ENCODE measurements at regions not wholly inside any gene's neighbourhood (a gene's known extent, or its start where the extent isn't known, plus 50 kb on each side); places are given as distances from the start of the nearest gene placed in this dataset.

- CTCF ChIA-PET, result interaction anchor here (1.5 kb wide), 1 partner anchor 90 kb away, joined by 3 read pairs; no protein-coding TSS in a partner anchor
- no peak overlapping the region for H3K4me3 ChIP-seq (ENCODE audit: low read depth, low read length)
These were observed 194.4 kb downstream of the BCOR start for GRCh38 chrX:39903343-39903742.

DNA sequence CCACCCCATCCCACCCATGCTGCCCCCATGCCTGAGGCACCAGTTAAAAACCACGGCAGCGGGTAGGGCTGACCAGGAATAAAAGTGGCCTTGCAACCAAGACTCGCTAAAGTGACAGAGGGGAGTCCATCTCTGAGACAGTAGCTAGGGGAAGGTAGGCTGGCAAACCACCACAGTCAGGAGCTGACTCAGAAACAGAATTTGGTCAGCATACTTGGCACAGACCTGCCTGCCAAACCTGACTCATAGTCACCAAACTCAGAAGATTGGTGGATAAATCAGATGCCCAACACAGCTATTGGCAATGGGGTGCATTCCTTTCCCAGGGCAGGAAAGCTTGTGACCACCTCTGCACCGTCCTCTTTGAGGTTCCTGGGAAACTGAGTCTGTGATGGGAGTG lies 193.8 kb downstream of the BCOR start:
- Histone ChIP-seq H3K36me3 (ENCODE audit: control insufficient read depth in 2 of 2, insufficient read depth in 1 of 2, low read length in 2 of 2) (no peaks in the 10 kb centered on the region), H3K4me1 (ENCODE audit: control insufficient read depth, insufficient read depth, low read length) (peaks cover 2% of the 10 kb centered on the region; the same call in 1 of the 2 replicates), H3K4me3 (ENCODE audit: low read depth, low read length) (no peak overlapping the region), H3K27ac (ENCODE audit: extremely low read depth, low read depth, low read length) (no peak overlapping the region), H3K9me3 (ENCODE audit: control insufficient read depth, insufficient read depth, low read depth, low read length) (no peaks in the 10 kb centered on the region)
- TF ChIP-seq ZNF677 (tag by site-specific recombination; IDR thresholded peaks at IDR 0.05), result no peak
- TF ChIP-seq, protein P1, sequence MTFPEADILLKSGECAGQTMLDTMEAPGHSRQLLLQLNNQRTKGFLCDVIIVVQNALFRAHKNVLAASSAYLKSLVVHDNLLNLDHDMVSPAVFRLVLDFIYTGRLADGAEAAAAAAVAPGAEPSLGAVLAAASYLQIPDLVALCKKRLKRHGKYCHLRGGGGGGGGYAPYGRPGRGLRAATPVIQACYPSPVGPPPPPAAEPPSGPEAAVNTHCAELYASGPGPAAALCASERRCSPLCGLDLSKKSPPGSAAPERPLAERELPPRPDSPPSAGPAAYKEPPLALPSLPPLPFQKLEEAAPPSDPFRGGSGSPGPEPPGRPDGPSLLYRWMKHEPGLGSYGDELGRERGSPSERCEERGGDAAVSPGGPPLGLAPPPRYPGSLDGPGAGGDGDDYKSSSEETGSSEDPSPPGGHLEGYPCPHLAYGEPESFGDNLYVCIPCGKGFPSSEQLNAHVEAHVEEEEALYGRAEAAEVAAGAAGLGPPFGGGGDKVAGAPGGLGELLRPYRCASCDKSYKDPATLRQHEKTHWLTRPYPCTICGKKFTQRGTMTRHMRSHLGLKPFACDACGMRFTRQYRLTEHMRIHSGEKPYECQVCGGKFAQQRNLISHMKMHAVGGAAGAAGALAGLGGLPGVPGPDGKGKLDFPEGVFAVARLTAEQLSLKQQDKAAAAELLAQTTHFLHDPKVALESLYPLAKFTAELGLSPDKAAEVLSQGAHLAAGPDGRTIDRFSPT (tag by site-specific recombination; IDR thresholded peaks at IDR 0.05), result no peak
- TF ChIP-seq, protein P2, sequence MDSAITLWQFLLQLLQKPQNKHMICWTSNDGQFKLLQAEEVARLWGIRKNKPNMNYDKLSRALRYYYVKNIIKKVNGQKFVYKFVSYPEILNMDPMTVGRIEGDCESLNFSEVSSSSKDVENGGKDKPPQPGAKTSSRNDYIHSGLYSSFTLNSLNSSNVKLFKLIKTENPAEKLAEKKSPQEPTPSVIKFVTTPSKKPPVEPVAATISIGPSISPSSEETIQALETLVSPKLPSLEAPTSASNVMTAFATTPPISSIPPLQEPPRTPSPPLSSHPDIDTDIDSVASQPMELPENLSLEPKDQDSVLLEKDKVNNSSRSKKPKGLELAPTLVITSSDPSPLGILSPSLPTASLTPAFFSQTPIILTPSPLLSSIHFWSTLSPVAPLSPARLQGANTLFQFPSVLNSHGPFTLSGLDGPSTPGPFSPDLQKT (IDR thresholded peaks at IDR 0.05; ENCODE audit: borderline replicate concordance, low read depth, low read length), result no peak
- TF ChIP-seq ZNF518A (tag by site-specific recombination; conservative IDR thresholded peaks at IDR 0.05; ENCODE audit: low read depth), result no peak
- no peak for TF ChIP-seq KLF17 (tag by site-specific recombination; IDR thresholded peaks at IDR 0.05)
- ChIA-PET POLR2A (interaction anchor here (0.6 kb wide), 1 partner anchor 94 kb away, joined by 6 read pairs; no protein-coding TSS in a partner anchor), CTCF (interaction anchor here (1.5 kb wide), 1 partner anchor 90 kb away, joined by 3 read pairs; no protein-coding TSS in a partner anchor)

More at GRCh38 chrX:39903343-39903742, 194.4 kb downstream of the BCOR start:
- Histone ChIP-seq H3K9me3 (ENCODE audit: control insufficient read depth, insufficient read depth, low read depth, low read length) (no peaks in the 10 kb centered on the region), H3K27ac (ENCODE audit: extremely low read depth, low read depth, low read length) (no peak overlapping the region), H3K4me1 (ENCODE audit: control insufficient read depth, insufficient read depth, low read length) (peaks cover 2% of the 10 kb centered on the region; the same call in 1 of the 2 replicates), H3K36me3 (ENCODE audit: control insufficient read depth in 2 of 2, insufficient read depth in 1 of 2, low read length in 2 of 2) (no peaks in the 10 kb centered on the region)
- POLR2A ChIA-PET, result no interaction called here
- TF ChIP-seq KLF10 (tag by site-specific recombination; IDR thresholded peaks at IDR 0.05) (no peak), KLF9 (tag by site-specific recombination; IDR thresholded peaks at IDR 0.05; ENCODE audit: low read depth) (no peak), ZFHX2 (tag by site-specific recombination; conservative IDR thresholded peaks at IDR 0.05) (no peak), ZNF423 (tag by site-specific recombination; IDR thresholded peaks at IDR 0.05) (no peak), ZNF16 (tag by site-specific recombination; IDR thresholded peaks at IDR 0.05; ENCODE audit: low read depth) (no peak), ZNF221 (tag by site-specific recombination; IDR thresholded peaks at IDR 0.05; ENCODE audit: borderline replicate concordance) (no peak), ZNF114 (tag by site-specific recombination; IDR thresholded peaks at IDR 0.05) (no peak), ZNF138 (tag by site-specific recombination; IDR thresholded peaks at IDR 0.05; ENCODE audit: borderline replicate concordance) (no peak), TCF7L2 (IDR thresholded peaks at IDR 0.05; ENCODE audit: borderline replicate concordance, low read depth, low read length) (no peak), ZNF747 (tag by site-specific recombination; IDR thresholded peaks at IDR 0.05) (no peak), ZNF624 (tag by site-specific recombination; IDR thresholded peaks at IDR 0.05) (no peak), ZNF266 (tag by site-specific recombination; IDR thresholded peaks at IDR 0.05; ENCODE audit: low read depth) (no peak), ZFP37 (tag by site-specific recombination; IDR thresholded peaks at IDR 0.05) (no peak), ZNF26 (tag by site-specific recombination; IDR thresholded peaks at IDR 0.05) (no peak), ZBTB21 (tag by site-specific recombination; IDR thresholded peaks at IDR 0.05) (no peak), ZNF513 (tag by site-specific recombination; IDR thresholded peaks at IDR 0.05) (no peak), ZNF521 (tag by site-specific recombination; IDR thresholded peaks at IDR 0.05) (no peak), ZNF19 (tag by site-specific recombination; IDR thresholded peaks at IDR 0.05; ENCODE audit: low read depth) (no peak), ZNF792 (tag by site-specific recombination; IDR thresholded peaks at IDR 0.05) (no peak)
- TF ChIP-seq, protein P3, sequence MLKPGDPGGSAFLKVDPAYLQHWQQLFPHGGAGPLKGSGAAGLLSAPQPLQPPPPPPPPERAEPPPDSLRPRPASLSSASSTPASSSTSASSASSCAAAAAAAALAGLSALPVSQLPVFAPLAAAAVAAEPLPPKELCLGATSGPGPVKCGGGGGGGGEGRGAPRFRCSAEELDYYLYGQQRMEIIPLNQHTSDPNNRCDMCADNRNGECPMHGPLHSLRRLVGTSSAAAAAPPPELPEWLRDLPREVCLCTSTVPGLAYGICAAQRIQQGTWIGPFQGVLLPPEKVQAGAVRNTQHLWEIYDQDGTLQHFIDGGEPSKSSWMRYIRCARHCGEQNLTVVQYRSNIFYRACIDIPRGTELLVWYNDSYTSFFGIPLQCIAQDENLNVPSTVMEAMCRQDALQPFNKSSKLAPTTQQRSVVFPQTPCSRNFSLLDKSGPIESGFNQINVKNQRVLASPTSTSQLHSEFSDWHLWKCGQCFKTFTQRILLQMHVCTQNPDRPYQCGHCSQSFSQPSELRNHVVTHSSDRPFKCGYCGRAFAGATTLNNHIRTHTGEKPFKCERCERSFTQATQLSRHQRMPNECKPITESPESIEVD (tag by site-specific recombination; IDR thresholded peaks at IDR 0.05), result no peak

All from HEK293 (cell line).